ENCODE measurements at regions not wholly inside any gene's neighbourhood (a gene's known extent, or its start where the extent isn't known, plus 50 kb on each side); places are given as distances from the start of the nearest gene placed in this dataset.

- no peak for TF ChIP-seq CTCF (IDR thresholded peaks at IDR 0.05)
- TF ChIP-seq POLR2AphosphoS5 (IDR thresholded peaks at IDR 0.05): no peak
- TF ChIP-seq POLR2A (IDR thresholded peaks at IDR 0.05): no peak
- TF ChIP-seq EP300 (IDR thresholded peaks at IDR 0.05): no peak
These were observed 79.4 kb downstream of the ZIC5 start for GRCh38 chr13:99892196-99892613.
